GM18498 (cell line): ENCODE measurements at regions not wholly inside any gene's neighbourhood (a gene's known extent, or its start where the extent isn't known, plus 50 kb on each side); places are given as distances from the start of the nearest gene placed in this dataset.
"Not testable (repeated sequence)": the region's sequence is repeated elsewhere in the genome, so short reads cannot be mapped to it uniquely, and the experiment has no call there.

ENCODE experiments used
- ATAC-seq: cut with Tn5 transposase; IDR thresholded peaks from one replicate; pipeline ENCODE4 v1.9.1; 2021; ENCODE audit warnings: mild to moderate bottlenecking, moderate library complexity; ENCODE audit not compliant: unreplicated experiment

DNA sequence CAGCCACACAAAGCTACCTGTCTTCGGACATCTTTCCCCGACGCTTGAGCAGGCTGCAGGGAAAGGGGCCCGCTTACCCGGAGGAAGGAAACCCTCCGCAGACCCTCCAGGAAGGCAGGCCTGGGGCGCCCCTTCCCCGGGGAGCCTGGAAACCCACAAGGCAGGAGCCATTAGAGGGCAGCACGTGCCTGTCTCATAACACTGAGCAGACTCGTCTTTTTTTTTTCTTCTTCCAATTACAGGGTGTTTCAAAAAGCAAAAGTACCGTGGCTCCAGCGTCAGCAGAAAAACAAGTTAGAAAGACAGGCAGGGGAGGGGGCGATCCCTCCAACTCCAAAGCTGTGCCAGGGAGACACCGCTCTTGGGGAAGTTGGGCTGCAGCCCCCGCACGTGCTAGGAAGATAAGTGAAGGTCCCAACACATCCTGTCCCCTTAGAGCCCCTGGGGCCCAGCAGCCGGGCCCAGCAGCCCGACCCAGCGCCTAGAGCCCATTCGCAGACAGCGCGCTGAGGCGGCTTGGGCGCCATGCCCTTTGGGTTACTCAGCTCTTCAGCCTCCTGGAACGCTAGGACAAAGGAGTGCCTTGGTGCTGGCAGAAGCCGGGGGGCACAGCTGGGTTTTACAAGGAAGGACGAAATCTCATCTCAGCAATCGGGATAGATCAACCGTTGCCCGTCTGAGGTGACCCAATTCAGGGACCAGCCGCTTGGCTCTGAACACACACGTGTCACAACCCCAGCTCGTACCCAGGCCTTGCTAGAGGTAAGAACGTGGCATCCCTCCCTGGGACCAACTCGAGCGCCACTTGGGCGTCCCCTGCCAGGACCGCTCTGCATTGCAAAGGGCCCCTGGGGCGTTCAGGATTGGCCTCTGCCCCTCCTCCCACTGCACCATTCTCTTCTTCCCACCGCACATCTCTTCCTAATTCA lies 136.3 kb downstream of the LY86 start:
- peak; percentile 61 for ATAC-seq

DNA sequence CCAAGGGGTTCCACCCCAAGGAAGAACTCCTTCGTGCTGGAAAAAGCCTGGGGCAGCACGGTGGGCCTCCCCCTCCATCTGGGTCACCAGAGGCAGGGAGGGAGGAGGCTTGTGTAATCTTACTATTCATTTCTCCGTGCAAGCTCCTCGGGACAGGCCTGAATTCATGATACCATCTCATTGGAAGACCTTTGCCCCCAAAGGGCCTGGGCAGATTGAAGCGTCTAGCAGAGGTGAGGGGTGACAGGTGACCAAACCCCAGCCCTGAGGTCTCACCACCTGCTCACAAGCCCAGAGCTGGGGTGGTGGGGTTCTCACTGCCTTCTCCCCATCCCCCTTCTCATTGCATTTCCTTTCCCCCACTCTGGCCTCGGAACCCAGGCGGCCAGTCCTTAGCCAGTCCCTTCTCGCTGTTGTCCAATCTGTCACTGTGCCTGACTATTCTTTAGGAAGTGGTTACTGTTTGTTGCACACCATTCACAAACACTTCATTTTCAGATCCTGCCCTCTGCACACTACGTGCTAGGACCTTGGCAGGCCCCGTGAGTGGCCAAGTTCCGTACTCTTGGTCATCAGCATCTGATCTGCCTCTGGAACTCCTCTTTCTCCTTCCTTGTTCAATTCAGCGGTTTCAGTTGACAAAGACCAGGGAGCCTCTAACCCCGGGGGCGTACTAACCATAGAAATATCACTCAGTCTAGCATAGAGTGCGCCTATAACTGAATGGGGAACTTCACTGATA lies 137.1 kb downstream of the LY86 start:
- ATAC-seq: no peak

DNA sequence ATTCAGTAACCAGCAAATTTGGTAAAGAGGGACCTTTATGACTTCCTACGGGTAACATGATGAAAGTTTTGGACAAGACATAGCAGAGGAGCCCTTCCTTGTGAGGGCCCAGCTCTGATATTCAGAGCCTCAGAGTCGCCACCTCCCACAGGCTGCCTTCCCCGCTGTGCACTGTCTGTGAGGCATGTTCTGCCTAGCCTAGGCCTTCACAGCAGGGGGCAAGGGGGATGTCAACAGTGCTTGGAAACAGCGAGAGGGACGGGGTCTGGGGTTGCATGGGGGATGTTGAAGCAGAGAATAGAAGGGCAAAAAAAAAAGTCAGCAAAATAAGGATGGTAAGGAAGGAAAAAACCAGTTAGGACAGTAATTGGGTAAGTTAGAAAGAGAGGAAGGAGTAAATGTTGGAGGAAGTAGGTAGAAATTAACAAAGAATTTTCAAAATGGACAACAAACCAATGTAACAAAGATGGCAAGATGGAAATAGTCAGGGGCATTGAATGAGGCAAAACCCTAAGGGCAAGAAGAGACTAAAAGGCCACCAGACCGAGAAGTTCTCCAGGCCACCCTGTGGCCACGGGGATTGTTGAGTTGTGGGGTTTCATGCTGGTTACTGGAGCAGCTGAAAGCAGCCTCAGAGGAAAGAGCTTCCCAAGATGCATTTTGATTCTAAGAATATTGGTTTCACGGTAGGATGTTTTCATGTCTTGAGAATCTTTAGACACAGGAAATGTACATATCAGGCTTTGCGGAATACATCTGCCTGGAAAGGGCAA lies 139.8 kb downstream of the LY86 start:
- no peak for ATAC-seq

DNA sequence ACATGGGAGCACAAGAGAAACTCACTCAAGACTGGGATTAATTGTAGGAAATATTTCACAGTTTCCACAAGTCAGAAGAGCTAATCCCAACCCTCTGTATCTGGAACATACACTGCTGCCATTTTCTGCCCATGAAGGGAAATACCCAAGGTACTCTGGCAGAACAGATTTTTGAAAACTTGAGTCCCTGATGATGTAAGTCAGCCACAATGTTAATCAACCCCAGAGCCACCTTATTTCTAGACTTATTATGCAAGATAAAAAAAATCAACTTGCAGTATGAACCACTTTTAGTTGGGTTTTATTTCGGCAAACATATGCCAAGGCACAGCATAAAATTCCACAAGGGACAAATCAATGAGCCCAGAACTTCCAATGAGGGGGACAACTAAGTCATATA lies 141.5 kb downstream of the LY86 start:
- no peak for ATAC-seq

DNA sequence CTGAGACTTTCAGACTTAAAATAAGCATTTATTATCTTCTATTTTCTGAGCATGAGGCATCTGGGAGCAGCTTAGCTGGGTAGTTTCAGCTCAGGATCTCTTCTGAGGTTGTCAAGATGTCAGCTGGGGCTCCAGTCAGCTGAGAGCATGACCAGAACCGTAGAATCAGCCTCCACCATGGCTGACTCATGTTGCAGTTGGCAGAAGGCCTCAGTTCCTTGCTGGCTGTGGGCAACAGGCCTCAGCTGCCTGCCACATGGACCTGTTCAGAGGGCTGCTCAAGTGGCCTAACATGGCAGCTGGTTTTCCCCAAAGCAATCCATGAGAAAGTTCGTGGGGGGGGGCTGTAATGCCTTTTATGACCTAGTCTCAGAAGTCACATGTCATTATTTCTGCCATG lies 142.3 kb downstream of the LY86 start:
- no peak for ATAC-seq

DNA sequence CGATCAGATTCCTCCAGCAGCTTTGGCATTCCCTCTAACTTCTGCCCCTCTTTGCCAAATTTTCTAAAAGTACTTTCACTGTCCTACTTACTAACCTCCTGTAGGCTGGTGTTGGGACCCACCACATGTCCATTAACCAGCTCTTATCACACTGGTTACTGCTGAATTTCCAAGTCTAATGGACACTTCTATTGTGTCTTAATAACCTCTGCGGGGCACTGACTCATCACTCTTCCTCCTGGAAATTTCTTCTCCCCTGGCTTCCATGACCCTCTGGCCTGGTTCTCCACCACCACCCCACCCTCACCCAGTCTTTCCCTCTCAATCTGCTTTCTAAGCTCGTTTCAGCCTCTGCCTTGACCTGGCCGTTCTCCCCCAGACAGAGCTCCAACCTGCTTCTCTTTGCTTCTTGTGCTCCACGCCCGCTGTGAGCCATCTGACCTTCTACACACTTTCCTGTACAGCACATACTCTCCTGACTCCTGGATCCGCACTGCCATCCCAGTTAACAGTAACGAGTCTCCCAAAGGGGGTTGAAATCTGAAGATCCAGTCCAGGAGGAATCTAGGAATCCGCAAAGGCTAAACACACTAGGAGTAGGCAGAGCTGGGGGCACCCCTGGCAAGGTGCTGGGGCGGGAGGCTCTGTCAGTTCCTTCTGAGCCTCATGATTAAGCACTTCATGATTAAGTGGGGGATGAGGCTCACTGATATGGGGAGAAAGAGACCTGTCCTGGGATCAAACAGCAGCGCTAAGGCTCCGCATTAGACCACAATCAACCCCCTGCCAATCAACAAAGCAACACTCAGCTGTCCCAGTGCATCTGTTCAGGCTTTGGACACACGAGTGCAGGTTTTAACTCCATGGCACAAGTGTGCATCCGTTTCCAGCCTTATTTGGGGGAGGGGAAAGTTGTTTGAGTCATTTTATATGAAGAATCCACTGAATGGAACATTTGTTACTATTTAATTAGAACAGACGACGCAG lies 146.3 kb downstream of the LY86 start:
- no peak for ATAC-seq

DNA sequence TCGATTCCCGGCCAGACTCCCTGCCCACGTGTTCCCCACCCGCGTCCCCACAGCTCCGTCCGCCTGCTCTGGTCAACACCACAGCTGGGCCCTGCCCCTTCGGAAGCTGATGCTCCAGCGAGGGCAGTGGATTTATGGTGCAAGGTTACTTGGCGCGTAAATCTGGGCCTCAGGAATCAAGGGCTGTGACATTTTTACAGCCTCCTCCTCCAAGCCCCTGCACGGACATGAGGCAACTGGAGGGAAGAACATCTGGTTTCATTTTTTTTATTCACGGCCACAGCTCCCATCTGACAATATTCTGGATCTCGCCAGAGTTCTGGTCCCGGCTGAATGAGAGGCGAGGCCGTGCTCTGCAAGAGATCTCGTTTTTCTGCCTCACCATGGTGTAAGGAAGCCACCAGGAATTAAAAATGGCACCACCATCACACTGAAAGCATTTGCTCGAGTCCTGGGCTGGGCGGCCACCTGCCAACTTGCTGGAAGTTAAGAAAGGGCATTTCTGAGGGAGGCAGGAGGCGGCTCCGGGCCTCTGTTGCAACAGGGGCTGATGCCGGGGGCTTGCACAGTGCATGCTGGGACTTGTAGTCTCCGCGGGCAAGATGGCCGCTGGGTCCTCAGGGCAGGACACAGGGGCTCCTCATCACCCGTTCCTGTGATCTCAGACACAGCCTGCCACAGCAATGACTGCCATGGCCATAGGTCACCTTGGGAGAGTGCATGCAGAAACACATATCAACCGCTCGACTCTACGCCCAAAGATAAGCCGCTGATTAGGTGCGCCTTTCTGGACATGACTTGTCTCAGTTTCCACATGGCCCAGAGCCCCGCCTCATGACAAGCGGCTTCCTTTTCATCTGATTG lies 148.5 kb downstream of the LY86 start:
- no peak for ATAC-seq

DNA sequence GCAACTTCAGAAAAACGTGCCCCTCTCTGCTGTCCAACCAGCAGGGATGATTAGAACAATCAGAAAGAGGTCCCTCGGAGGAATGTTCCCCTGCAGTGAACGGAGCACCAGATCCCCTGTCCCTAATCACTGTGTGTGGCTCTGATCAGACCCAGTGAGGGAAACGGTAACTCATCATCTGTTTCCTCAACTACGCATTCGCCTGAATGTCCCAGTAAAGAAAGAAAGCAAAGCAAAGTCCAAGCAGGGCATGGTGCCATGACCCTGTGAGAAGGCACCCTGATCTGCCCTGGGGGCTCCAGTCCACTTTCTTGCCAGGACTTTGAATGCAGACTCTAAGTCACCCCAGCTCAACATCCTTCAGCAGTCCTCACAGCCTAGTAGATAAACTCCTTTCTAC lies 149.2 kb downstream of the LY86 start:
- no peak for ATAC-seq

DNA sequence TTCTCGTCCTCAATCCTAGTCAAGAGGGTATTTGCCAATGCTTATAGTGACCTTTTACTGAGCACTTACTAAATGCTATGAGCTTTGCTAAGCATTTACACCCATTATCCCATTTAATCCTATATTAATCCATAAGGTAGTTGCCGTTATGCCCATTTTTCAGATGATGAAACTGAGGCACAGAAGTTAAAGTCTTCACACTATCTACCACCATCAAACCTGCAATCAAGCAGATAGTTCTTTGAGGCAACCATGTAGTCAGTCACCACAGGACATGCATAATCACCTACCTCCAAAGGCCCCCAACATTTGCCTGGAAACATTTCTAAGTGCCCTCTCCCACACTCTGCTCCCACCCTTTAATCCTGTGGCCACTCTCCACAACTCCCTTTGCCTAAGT lies 149.6 kb downstream of the LY86 start:
- ATAC-seq: no peak

DNA sequence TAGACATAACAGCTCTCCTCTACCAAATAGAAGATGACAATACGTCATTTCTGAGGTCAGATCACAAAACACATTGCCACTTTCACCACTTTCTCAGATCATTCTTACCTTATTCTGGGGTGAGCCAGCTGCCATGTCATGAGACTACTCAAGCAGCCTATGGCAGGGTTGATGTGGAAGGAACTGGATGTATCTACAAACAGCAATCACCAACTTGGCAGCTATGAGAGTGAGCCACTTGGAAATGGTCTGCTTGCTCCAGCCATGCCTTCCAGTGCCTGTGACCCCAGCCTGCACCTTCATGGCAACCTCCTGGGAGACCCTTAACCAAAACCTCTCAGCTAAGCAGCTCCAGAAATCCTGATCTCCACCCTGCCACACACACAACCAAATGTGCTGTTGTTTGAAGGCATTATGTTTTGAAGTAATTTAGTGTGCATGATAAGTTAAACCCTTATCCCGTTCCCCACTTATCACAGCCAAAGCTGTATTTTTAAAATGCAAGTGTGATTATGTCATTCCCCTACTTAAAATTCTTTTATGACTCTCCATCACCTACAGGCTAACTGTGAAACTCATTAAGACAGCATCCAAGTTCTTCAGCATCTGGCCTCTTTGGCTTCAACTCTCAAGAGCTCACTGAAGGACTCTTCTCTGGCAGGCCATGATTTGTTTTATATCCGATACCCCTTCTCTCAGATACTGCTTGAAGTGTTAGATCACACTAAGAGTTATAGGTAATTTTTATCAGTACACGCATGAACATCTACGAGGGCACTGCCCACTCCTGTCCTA lies 150.6 kb downstream of the LY86 start:
- ATAC-seq: no peak

DNA sequence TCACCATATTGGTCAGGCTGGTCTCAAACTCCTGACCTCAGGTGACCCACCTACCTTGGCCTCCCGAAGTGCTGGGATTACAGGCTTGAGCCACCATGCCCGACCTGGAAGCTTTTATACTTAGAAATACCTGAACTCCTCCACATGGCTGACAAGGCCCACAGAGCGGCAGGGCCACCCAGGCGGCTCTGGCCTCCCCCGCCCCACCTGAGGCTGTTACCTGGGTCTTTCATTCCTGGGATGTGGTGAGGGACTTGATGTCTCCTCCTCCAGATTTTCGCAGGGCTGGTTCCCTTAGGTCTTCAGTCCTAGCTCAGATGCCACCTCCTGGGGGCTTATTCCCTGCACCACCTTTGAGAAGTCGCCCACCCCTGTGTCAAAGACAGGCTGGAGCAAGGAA lies 152.1 kb downstream of the LY86 start:
- ATAC-seq: no peak

DNA sequence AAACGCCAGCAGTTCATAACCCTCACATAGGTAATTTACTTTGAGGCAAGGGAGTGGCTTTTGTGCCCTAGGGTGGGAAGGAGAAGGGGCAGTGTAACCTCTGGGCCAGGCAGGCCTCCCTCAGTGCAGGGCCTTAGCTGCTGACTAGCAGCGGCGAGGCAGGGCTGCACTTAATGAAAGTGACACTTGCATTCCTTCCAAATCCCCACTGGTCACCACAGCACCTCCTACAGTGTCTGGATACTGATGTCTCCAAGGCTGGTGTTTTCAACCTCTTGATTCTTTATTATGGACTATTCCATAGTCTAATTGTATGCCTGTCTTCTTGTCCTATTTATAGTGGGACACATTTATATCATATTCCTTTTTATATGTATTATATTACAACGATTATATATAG lies 152.7 kb downstream of the LY86 start:
- ATAC-seq: no peak

DNA sequence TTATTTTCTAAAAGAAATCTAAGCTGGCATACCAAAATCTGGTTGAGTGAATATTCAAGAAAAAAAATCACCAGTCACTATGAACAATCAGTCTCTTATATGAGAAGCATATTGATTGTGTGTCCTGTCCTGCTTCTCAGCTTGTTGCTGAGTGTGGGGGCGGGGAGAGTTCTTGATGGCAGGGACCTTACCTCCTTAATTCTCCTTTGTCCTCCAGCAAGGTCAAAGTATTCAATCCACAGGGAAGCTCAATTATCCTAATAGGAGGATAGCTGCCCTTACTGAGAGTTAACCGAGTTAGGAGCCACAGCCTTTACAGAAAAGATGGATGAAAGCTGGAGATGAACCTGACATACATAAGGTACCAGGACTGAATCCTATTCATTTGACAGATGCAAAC lies 154.0 kb downstream of the LY86 start:
- no peak for ATAC-seq

DNA sequence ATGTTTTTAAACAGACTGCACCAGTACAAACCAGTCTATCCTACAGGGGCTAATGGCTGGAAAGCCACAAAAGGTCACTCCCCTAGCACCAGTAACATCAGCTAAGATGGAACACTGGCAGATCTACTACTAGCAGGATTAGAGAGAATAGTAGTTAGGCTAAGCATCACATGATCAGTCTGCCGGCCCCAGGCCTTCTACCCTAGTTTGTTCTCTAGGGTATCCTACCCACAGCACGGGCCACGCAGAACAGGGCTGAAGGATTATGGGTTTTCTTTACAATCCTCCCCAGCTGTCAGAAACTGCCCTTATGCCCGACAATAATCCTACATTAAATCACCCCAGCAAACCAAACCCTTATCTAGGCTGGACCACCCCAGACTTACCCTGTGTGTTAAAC lies 156.0 kb downstream of the LY86 start:
- no peak for ATAC-seq

DNA sequence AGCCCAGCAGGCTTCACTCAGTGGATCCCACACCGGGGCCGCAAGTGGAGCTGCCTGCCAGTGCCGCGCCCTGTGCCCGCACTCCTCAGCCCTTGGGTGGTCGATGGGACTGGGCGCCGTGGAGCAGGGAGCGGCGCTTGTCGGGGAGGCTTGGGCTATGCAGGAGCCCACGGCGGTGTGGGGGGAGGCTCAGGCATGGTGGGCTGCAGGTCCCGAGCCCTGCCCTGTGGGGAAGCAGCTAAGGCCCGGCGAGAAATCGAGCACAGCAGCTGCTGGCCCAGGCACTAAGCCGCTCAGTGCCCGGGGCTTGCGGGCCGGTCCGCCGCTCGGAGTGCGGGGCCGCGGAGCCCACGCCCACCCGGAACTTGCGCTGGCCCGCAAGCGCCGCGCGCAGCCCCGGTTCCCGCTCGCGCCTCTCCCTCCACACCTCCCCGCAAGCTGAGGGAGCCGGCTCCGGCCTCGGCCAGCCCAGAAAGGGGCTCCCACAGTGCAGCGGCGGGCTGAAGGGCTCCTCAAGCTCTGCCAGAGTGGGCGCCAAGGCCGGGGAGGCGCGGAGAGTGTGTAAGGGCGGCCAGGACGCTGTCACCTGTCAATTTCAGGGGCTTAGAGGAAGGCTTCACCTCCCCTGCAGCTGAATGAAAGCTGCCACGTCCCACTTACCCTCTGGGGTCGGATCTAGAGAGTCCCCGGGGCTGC lies 157.3 kb downstream of the LY86 start:
- ATAC-seq: not testable (repeated sequence)

DNA sequence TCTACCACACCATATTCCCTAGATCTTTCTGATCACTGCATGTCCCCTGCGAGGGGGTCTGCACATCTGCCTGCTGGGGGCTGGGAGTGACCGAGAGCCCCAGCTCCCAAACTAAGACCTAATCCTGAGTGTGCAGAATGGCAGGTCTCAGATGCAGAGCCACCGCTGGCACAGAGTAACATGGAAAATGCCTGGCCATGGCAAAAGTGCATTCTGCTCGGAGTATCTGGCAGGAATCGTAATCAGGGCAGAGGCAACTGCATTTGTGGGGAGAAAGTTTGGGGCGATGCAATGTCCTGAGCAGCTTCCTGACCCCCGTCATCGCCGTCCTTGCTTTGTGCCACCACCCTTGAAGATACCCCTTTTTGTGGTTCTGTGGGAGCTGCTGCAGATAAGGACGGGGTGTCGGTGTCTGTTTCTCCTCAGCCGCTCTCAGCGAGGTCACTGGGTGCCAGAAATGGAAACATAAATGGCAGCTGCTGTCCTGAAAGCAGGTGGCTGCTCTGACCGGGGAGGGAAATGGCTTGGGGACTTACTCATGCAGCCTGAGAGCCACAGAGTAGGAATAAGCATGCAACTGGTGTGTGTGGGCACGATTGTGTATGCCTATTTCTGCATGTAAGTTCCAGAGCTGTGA lies 157.9 kb downstream of the LY86 start:
- ATAC-seq: no peak

DNA sequence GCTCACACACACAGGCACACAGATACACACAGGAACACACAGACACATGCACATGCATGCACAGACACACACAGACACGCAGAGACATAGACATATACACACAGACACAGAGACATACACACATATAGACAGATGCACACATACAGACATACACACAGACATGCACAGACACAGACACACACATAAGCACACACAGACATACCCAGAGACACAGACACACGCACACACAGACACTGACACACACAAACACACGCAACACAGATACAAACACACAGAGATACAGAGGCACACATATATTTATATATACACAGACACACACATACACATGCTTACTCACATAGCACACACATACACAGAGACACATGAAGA lies 158.4 kb downstream of the LY86 start:
- ATAC-seq: no peak

DNA sequence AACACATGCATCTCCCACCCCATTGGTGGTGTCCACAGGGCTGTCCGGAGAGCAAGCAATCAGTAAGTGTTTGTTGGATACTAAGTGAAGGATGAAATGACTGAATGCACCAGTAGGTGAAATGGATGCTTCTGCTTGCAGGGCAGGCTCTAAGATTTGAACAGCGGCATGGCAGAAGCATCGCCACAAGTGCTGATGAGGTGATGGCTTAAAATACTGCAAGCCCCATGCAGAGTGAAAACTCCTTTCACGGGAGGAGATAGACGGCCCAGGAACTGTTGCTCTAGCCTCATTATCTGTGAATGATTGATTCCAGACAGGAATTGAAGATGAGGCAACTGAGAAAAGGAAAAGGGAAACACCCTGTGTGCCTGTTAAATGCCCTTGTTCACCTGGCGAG lies 158.9 kb downstream of the LY86 start:
- no peak for ATAC-seq
